Nephron (organoid): ENCODE measurements at regions not wholly inside any gene's neighbourhood (a gene's known extent, or its start where the extent isn't known, plus 50 kb on each side); places are given as distances from the start of the nearest gene placed in this dataset.
"Not testable (repeated sequence)": the region's sequence is repeated elsewhere in the genome, so short reads cannot be mapped to it uniquely, and the experiment has no call there.

Experiments used
- H3K27ac Mint-ChIP-seq, 3 experiments: 2 replicates each; pipeline ENCODE4 v1.8.0; 2020; ENCODE audit warnings: mixed read lengths in 3 of 3, mild to moderate bottlenecking in 2 of 3, moderate library complexity in 1 of 3
- H3K27me3 Mint-ChIP-seq: 2 replicates; pipeline ENCODE4 v1.8.0; 2021; ENCODE audit warnings: low read depth, mild to moderate bottlenecking, moderate library complexity, mixed read lengths
- H3K36me3 Mint-ChIP-seq: 2 replicates; pipeline ENCODE4 v1.8.0; 2020; ENCODE audit warnings: low read depth, mixed read lengths
- H3K4me1 Mint-ChIP-seq: 2 replicates; pipeline ENCODE4 v1.8.0; 2020; ENCODE audit warnings: mixed read lengths
- H3K4me3 Mint-ChIP-seq, 3 experiments: 2 replicates each; pipeline ENCODE4 v1.8.0; 2020; ENCODE audit warnings: mild to moderate bottlenecking in 3 of 3, mixed read lengths in 3 of 3, moderate library complexity in 2 of 3
- H3K9me3 Mint-ChIP-seq: 2 replicates; pipeline ENCODE4 v1.8.0; 2020; ENCODE audit warnings: mixed read lengths
- CTCF ChIP-seq, 3 experiments: fragments of 200-600 bp; sonication (generic); IDR thresholded peaks; one replicate each; pipeline ENCODE4 v1.5.0; 2021; ENCODE audit warnings: antibody characterized with exemption in 3 of 3; ENCODE audit not compliant: unreplicated experiment in 3 of 3

GRCh38 chr2:234357666-234358065 is 139.2 kb downstream of the ARL4C start:
- Mint-ChIP-seq H3K9me3 (peaks cover 23% of the 10 kb centered on the region), H3K36me3 (peaks cover 9% of the 10 kb centered on the region), H3K4me1 (peaks cover 19% of the 10 kb centered on the region), H3K27me3 (peaks cover 20% of the 10 kb centered on the region), H3K27ac (no peak overlapping the region), H3K4me3 (no peak overlapping the region)
- no peak for TF ChIP-seq CTCF (IDR thresholded peaks at IDR 0.05; ENCODE audit: unreplicated experiment in 3 of 3)

DNA sequence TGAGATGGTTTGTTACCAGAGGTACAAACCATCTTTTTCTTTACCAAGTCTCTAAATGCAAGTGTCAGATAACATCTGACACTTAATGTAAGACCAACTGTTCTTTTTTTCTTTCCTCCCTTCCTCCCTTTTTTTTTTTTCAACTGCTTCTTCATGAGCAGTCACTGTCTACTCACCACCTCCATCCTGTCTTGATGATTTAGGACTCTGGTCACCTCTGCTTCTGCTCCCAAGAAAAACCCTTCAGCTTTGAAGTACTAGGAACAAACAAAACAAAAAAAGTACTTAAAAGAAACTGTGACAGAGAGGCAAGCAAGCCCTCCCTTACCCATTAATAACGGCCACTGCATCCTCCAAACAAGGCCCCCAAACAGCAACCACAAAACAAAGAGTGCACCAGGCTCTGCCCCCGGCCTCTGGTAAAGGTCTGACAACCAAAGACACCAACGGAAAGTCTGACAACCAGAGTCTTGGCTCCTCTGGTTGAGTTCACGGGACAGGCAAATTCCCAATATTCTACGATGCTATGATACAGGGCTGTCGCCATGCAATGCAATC is 141.0 kb downstream of the ARL4C start:
- Mint-ChIP-seq H3K9me3 (peaks cover 27% of the 10 kb centered on the region), H3K27me3 (peaks cover 16% of the 10 kb centered on the region), H3K36me3 (peaks cover 9% of the 10 kb centered on the region), H3K4me3 (no peak overlapping the region), H3K27ac (no peak overlapping the region), H3K4me1 (peaks cover 14% of the 10 kb centered on the region)
- no peak for TF ChIP-seq CTCF (IDR thresholded peaks at IDR 0.05; ENCODE audit: unreplicated experiment in 3 of 3)

DNA sequence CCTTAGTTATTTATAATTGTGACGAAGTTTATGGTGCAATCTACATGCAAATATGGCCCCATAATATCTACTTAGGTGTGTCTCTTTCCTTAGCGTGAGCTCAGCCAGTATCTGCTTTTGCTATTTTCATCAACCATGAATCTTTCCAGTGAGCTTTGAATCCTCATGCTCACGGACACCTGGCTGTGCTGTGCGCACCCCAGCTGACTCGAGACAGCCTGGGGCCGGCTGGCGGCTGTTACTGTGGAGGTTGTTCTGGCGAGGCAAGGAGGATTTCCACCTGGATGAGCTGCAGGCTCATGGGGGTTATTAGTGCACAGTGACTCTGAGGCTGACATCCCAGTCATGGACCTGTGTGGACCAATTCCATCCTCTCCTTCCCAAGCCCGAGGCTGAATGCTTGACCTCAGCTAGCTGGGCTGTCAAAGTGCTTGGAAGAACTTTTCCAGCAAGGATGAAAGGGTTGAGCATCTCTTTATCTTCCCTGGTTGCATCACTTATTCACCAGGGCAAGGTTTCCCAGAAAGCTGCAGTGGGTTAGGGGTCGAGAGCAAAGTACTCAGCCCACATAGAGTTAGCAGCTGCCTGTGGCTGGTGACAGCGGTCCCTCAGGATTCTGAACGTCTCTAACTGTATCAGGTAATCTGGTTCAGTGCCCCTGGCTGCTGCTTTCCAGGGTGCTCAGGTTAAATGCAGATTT is 141.7 kb downstream of the ARL4C start:
- Mint-ChIP-seq H3K27me3 (peaks cover 16% of the 10 kb centered on the region), H3K9me3 (peaks cover 20% of the 10 kb centered on the region), H3K4me1 (peaks cover 8% of the 10 kb centered on the region), H3K4me3 (no peak overlapping the region), H3K27ac (no peak overlapping the region), H3K36me3 (peaks cover 9% of the 10 kb centered on the region)
- no peak for TF ChIP-seq CTCF (IDR thresholded peaks at IDR 0.05; ENCODE audit: unreplicated experiment in 3 of 3)

DNA sequence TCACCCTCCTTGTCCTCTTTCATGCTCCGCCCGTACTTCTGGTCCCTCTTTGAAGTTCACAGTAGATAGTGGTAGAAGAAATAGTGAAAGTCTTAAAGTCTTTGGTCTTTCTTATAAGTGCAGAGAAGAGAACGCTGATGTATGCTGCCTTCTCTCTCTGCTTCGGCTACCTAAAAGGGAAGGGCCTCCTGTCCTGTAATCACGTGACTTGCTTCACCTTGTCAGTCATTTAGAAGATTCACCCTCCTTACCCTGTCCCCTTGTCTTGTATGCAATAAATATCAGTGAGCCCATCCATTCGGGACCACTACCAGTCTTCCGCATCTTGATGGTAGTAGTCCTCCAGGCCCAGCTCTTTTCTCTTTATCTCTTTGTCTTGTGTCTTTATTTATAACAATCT is 144.6 kb downstream of the ARL4C start:
- H3K9me3 Mint-ChIP-seq = peaks cover 9% of the 10 kb centered on the region
- peaks cover 8% of the 10 kb centered on the region for H3K4me1 Mint-ChIP-seq
- no peak for TF ChIP-seq CTCF (IDR thresholded peaks at IDR 0.05; ENCODE audit: unreplicated experiment in 3 of 3)
- H3K36me3 Mint-ChIP-seq = peaks cover 6% of the 10 kb centered on the region
- peaks cover 12% of the 10 kb centered on the region for H3K27me3 Mint-ChIP-seq
- H3K27ac Mint-ChIP-seq = no peak overlapping the region
- no peak overlapping the region for H3K4me3 Mint-ChIP-seq

GRCh38 chr2:234351866-234352265 is 145.0 kb downstream of the ARL4C start:
- H3K27ac Mint-ChIP-seq, H3K4me1 Mint-ChIP-seq, H3K9me3 Mint-ChIP-seq, H3K4me3 Mint-ChIP-seq, H3K36me3 Mint-ChIP-seq: not testable (repeated sequence)
- H3K27me3 Mint-ChIP-seq = peaks cover 12% of the 10 kb centered on the region

DNA sequence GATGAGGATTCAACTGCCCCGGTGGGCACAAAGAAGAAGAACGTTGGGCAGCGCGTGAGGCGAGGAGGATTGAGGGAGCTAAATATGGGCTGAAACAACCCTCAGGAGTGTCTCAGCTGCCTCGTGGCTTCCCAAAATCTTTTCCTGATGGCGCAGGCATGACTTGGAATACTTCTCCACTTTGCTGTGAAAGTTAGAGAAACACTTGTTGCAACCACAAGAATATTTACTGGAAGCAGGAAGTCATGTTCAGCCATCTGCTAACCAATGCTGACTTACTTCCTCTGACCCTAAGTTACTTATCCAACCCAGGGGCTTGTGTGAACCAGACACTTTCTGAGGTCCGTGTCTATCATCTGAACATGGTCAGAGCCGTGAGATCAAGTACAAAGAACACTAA is 148.8 kb downstream of the ARL4C start:
- Mint-ChIP-seq H3K36me3 (peaks cover 2% of the 10 kb centered on the region), H3K27me3 (no peaks in the 10 kb centered on the region), H3K4me1 (no peaks in the 10 kb centered on the region), H3K4me3 (no peak overlapping the region), H3K27ac (no peak overlapping the region), H3K9me3 (peaks cover 7% of the 10 kb centered on the region)
- TF ChIP-seq CTCF (IDR thresholded peaks at IDR 0.05; ENCODE audit: unreplicated experiment in 3 of 3) = no peak
